DMS 273 (cell line): ENCODE measurements at regions not wholly inside any gene's neighbourhood (a gene's known extent, or its start where the extent isn't known, plus 50 kb on each side); places are given as distances from the start of the nearest gene placed in this dataset.
A peak's percentile ranks its signal among the peaks of the same experiment; 100 is the strongest.

Experiments
- DNase-seq: peaks from one replicate; lab custom pipeline; 2025; ENCODE audit not compliant: unreplicated experiment; lab: John Stamatoyannopoulos, UW

- DNase-seq, result no peak
These were observed 428.5 kb downstream of the ADAMTS20 start for GRCh38 chr12:43123461-43123860.

DNA sequence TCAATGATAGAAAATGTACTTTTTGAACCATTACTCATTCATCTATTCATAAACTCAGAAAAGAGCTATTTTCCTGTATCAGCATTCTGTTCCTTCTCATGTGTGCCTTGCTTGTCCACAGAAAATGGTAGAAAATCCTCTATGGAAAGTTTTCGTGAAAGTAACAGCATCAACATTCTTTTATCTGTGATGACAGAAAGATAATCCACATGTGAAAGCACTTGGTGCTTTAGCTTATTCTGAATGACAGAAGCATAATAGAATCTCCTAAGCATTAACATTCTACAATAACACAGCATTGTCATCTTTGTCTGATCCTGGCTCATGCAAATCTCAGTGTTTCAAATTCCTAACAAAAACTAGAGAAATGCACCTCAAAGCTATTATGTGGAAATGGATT lies 431.9 kb downstream of the ADAMTS20 start:
- DNase-seq, result no peak

DNA sequence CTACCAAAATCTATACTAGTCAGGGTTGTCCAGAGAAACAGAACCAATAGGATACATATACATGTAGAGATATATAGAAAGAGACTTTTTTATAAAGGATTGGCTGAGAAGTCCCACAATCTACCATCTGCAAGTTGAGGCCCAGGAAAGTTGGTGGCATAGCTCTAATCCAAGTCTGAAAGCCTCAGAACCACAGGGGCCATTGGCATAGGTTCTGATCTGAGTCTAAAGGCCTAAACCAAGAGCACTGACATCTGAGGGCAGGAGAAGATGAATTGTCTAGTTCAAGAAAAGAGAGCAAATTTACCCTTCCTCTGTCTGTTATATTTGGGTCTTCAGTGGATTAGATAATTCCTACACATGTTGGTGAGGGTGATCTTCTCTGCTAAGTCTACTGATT lies 433.1 kb downstream of the ADAMTS20 start:
- DNase-seq, result no peak

DNA sequence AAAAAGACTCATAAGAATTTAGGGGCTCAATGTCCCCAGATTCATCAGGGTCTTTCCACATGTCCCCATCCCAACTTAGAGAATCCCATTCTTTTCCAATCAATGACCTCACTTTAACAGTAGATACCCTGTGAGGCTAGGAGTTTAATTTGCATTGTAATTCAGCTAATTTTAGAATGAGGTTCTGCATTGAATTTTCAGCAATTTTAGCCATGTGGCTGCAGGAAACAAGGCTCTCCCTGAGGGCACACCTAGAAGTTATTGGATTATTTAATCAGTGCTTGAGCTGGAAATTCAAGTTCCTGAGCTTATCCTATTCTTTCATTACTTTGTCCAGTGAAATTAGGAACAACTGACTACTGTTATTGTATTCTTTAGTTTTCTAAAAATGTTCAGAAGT lies 433.8 kb downstream of the ADAMTS20 start:
- DNase-seq, result no peak

DNA sequence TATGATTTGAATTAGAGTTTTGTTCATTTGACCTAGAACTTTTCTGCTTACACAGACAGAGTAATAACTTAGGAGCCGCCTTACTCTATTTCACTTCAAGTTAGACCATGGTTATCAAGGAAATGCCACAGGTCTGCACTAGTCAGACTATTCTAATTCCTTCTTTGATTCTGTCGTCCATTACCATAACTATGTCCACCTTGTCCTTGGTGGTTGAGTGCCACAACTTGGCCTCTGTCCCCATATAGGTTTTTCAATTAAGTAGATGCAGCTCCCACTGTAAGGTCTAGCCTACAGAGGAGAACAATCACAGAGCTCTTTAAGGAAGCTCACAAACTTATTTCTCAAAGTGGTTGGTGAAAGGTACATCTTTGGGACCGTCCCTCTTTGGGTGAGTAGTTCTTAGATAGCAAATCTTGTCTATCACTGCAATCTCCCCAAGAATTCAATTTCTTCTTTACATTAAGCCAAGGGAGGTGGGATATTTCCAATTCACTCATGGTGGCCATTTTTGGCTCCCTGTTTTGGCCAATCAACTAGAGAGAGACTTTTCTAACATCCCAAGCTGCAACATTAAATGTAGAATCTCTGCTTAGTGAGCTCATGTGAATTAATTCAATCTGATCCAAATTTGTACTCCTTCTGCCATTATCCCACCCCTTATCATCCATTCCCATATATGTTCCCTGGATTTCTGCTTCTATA lies 434.6 kb downstream of the ADAMTS20 start:
- no peak for DNase-seq

DNA sequence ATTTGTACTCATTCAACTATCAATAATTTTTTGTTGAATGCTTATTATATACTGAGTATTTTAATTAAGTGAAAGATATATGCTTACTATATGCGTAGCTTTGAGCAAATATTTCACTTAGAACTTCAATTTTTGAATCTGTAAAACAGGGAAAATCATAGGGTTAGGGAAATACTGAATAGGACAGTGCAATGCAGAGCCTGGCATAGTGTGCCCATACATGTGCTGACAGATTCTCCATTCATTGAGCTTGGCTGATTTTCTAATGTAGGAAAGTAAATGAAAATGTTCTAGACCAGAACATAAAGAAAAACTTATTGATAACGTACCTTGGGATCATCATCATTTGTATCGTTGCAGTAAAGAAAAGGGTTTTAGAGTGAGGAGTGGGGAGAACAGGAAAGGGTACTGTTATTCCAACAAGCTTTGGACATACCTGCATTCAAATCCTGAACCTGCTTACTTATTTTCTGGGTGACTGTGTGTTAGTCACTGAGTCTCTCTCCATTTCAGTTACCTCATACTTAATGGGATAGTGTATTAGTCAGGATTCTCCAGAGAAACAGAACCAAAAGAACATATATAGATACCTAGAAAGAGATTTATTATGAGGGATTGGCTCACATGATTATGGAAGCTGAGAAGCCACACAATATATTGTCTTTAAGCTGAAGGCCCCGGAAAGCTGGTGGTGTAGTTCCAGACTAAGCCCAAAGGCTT lies 436.4 kb downstream of the ADAMTS20 start:
- DNase-seq, result no peak

- no peak for DNase-seq
These were observed 437.7 kb downstream of the ADAMTS20 start for GRCh38 chr12:43114316-43114715.

GRCh38 chr12:43113616-43114015 lies 438.4 kb downstream of the ADAMTS20 start:
- DNase-seq, result no peak

- DNase-seq, result peak; percentile 2
These were observed 438.9 kb downstream of the ADAMTS20 start for GRCh38 chr12:43113135-43113534.

DNA sequence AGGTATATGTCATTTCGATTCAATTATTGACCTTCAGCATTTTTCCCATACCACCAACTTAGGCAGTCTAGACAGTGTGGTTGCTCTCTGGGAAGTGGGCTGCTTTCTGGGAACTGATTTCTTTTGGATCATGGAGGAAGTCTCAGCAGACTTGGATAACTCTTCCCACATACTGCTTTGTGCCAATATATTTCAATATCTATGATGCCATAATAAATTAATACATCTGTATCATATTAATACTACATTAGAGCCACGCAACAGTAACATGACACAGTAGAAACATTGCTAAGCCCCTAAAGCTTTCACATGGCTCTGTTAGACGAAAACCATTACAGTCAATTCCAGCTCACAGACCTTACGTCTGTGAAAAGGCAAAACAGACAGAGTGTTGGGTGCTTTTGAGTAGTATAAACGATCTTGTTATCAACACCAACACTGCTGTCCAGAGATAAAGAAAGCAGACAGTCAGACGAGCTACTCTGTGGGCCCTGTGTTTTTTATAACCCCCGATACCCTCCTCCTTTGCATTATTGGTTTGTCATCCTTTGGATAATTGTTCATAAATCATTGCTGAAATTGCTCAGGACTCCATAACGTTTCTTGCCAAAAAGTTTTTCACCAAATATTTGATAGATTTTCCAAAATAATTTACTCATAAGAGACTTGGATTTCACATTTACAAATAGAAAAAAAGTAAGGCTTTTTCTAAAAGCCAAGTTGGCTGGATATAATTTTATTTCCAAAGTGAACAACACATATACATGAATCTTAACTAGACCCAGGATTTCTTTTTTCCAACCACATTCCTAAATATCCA lies 439.7 kb downstream of the ADAMTS20 start:
- DNase-seq, result no peak

GRCh38 chr12:43111608-43112007 lies 440.4 kb downstream of the ADAMTS20 start:
- DNase-seq, result peak; percentile 25

- DNase-seq, result no peak
These were observed 442.2 kb downstream of the ADAMTS20 start for GRCh38 chr12:43109631-43110345.

DNA sequence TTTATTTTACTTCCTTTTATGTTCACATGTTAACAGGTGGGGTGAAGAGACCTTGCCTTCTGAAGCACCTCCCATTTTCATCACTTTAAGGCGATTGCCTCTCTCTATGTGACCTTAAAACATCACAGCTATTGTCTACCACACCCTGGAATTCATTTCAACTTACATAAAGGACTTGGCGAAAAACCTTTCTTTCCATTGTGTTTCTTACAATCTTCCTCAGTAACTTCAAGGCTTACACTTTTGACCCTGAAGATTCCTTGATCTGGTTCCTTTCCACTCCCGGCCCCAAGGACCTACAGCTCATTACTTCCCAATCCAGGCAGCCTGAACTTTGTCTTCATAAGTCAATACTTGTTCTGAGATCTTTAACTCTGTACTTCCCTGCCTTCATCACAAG lies 443.3 kb downstream of the ADAMTS20 start:
- no peak for DNase-seq

DNA sequence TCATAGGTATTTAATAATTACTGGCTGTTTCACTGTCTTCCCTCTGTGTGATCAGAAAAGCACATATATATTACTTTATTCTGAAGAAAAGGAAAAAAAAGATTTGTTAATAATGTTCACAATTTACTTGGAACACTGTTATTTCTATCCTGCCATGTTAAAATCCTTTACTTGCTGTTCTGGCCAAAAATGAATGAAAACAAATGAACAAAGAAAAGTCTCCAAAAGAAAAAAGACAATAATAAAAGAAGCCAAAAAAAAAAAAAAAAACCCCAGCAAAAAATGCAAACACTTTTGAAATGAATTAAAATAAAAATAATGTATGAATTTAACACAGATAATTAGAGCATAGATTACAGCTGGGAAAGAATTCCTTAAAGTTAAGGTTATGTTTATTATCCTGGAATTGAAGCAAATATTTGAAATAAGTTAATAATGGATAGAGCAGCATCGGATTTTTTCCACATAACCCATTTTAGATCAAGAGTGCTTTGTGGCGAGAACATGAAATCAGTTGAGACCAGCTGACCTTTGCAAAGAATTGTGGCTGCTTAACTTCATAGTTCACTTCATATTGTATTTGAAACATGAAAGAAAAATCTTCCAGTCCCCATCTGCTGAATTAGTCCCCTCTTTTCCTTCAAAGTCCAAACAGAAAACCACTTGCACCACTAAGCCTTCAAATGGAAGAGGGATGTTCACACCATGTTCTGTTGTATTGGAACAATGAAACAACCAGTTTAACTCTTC lies 444.8 kb downstream of the ADAMTS20 start:
- no peak for DNase-seq

DNA sequence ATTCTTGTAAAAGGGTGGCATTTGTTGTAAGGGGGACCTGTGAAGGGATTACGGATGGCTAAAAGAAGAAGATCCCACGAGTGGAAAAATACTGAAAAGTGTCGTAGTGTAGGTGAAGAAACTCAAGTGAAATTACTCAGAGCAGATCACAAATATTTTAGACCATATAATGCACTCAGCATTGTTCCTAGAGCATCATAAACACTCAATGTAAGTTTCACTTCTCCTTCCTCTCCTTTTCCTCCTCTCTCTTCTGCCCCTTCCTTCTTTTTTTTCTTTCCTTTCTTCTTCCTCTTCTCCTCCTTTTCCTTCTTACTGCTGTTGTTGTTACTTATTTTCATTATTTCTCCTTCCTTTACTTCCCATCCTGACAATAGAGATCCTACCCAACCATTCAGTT lies 445.6 kb downstream of the ADAMTS20 start:
- no peak for DNase-seq

- peak; percentile 11 for DNase-seq
These were observed 446.5 kb downstream of the ADAMTS20 start for GRCh38 chr12:43105426-43105981.

DNA sequence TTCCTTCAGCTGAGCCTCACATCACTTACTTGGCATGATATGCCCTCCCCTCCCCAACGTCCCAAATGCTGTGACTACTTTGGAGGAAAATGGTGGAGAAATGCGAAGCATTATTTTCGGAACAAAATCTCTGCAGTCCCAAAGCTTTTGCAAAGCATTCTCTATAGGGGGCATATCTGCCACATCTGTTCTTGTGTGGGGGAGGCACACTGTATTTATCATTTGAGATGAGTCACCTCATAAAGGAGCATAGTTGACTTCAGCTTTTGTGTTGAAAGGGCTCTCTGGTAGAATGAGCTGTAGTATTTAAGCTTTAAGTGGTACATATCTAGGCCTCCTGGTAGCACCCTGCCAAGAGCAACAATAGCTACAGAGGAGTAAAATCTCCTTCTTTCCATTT lies 447.5 kb downstream of the ADAMTS20 start:
- peak; percentile 75 for DNase-seq

DNA sequence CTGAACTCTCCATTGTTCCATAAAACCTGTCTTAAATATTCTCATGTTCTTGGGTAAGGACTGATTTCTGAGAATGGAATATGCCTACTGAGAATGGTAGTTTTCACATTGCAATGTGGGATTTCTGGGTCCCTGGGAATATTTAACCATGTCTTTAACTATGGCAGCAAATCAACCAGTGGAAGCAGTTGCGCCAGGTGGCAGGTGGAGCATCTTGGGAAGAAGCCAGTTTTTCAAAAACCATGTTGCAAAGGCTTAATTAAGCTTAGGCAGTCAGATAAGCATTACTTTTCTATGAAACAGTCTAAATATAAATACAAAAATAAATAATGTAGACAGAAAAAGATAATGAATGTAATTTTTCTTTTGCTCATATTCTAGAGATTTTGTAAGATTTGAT lies 448.1 kb downstream of the ADAMTS20 start:
- DNase-seq, result peak; percentile 52

DNA sequence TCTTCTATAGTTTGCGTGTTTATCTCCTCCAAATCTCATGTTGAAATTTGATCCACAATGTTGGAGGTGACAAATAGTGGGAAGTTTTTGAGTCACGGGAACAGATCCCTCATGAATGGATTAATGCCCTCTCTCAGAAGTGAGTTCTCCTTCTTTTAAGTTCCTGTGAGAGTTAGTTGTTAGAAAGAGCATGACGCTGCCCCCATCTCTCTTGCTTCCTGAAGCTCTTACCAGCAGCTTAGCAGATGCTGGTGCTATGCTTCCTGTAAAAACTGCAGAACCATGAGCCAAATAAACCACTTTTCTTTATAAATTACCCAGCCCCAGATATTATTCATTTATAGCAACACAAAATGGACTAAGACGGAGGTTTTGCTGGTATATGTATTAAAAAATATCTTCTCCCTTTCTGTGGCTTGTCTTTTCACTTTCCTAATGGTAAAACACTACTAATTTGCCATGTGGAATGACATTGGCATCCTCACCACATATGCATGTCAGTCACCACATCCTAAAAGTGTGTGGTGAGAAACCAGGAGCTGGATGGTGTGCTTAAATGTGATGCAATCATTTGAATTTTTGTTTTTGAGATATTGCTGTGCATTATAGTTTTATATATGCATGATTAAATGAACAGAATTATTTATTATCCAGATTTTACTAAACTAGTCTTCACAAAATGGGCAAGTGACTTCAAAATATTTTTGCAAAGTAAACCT lies 449.3 kb downstream of the ADAMTS20 start:
- DNase-seq, result peak; percentile 9

DNA sequence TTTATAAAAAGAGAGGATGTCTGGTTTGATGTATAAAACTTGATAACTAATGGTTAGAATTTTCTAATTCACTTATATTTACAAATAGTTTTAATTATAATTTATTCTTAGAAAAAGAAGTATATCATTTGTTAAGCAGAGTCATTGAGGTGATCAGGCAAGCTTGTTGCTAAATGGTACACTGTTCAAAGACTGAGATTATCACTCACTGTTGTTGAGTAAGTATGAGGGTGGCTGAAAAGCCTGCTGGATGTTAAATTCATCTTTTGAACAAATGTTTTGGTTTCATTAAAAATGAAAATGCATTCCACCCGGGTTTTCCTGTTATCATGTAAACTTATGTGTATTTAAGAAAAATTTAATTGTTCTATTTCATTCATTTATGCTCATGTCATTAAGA lies 451.8 kb downstream of the ADAMTS20 start:
- DNase-seq, result peak; percentile 2
